Cardiac muscle cell (in vitro differentiated cells and primary cell): ENCODE measurements at regions not wholly inside any gene's neighbourhood (a gene's known extent, or its start where the extent isn't known, plus 50 kb on each side); places are given as distances from the start of the nearest gene placed in this dataset.
"Not testable (repeated sequence)": the region's sequence is repeated elsewhere in the genome, so short reads cannot be mapped to it uniquely, and the experiment has no call there.

Experiments
- DNase-seq, 2 donors: peaks; one replicate each; pipeline versions ENCODE4 v3.0.0 to v3.0.0-alpha.2; 2010 to 2017; ENCODE audit warnings: low read depth in 1 of 2, low spot score in 1 of 2
- H3K27ac ChIP-seq: fragments of 200-600 bp; sonication (generic); 2 replicates; pipeline ENCODE4 v1.5.1; 2016
- H3K27me3 ChIP-seq: fragments of 200-600 bp; sonication (generic); 2 replicates; pipeline ENCODE4 v1.6.0; 2016; ENCODE audit warnings: control low read depth
- H3K36me3 ChIP-seq: fragments of 200-600 bp; sonication (generic); 2 replicates; pipeline ENCODE4 v1.5.1; 2016; ENCODE audit warnings: control low read depth
- H3K4me1 ChIP-seq: fragments of 200-600 bp; sonication (generic); 2 replicates; pipeline ENCODE4 v1.8.1; 2017; ENCODE audit warnings: low read depth, mild to moderate bottlenecking, mixed run types
- H3K4me3 ChIP-seq: fragments of 200-600 bp; sonication (generic); 2 replicates; pipeline ENCODE4 v1.5.1; 2016; ENCODE audit warnings: mild to moderate bottlenecking
- H3K9me3 ChIP-seq: fragments of 200-600 bp; sonication (generic); 2 replicates; pipeline ENCODE4 v1.5.1; 2017; ENCODE audit warnings: low read depth, mild to moderate bottlenecking, control low read depth
- CTCF ChIP-seq: IDR thresholded peaks from 2 replicates; pipeline ENCODE4 v1.5.1; 2012; ENCODE audit warnings: low read depth, mild to moderate bottlenecking, low read length

GRCh38 chr1:221972276-221973235, 230.7 kb upstream of the DUSP10 start:
- Histone ChIP-seq H3K4me1 (no peaks in the 10 kb centered on the region), H3K27ac (no peak overlapping the region), H3K27me3 (no peaks in the 10 kb centered on the region), H3K36me3 (no peaks in the 10 kb centered on the region), H3K4me3 (no peak overlapping the region), H3K9me3 (no peaks in the 10 kb centered on the region)
- TF ChIP-seq CTCF: no peak
- DNase-seq: no peak

- H3K27ac ChIP-seq, DNase-seq, H3K27me3 ChIP-seq, H3K9me3 ChIP-seq, H3K4me1 ChIP-seq, H3K4me3 ChIP-seq, H3K36me3 ChIP-seq: not testable (repeated sequence)
Observed at GRCh38 chr1:221971035-221971434, 229.1 kb upstream of the DUSP10 start.

GRCh38 chr1:221969298-221969858, 227.5 kb upstream of the DUSP10 start:
- not testable (repeated sequence) for DNase-seq, H3K36me3 ChIP-seq, H3K27ac ChIP-seq, H3K9me3 ChIP-seq, H3K27me3 ChIP-seq, H3K4me1 ChIP-seq, H3K4me3 ChIP-seq

GRCh38 chr1:221967538-221967937, 225.6 kb upstream of the DUSP10 start:
- H3K9me3 ChIP-seq, DNase-seq, H3K27me3 ChIP-seq, H3K36me3 ChIP-seq, H3K4me3 ChIP-seq, H3K27ac ChIP-seq, H3K4me1 ChIP-seq: not testable (repeated sequence)

GRCh38 chr1:221966888-221967287, 225.0 kb upstream of the DUSP10 start:
- H3K4me3 ChIP-seq: not testable (repeated sequence)

GRCh38 chr1:221965891-221966290, 224.0 kb upstream of the DUSP10 start:
- not testable (repeated sequence) for H3K36me3 ChIP-seq, H3K9me3 ChIP-seq, H3K27me3 ChIP-seq, H3K27ac ChIP-seq, DNase-seq, H3K4me3 ChIP-seq, H3K4me1 ChIP-seq

More at GRCh38 chr1:221966888-221967287, 225.0 kb upstream of the DUSP10 start:
- not testable (repeated sequence) for H3K9me3 ChIP-seq, H3K4me1 ChIP-seq, DNase-seq, H3K27ac ChIP-seq, H3K36me3 ChIP-seq, H3K27me3 ChIP-seq

GRCh38 chr1:221965252-221965651, 223.4 kb upstream of the DUSP10 start:
- DNase-seq: no peak
- Histone ChIP-seq H3K4me1 (no peaks in the 10 kb centered on the region), H3K27me3 (no peaks in the 10 kb centered on the region), H3K36me3 (no peaks in the 10 kb centered on the region), H3K27ac (no peak overlapping the region), H3K4me3 (no peak overlapping the region), H3K9me3 (no peaks in the 10 kb centered on the region)
- TF ChIP-seq CTCF: no peak

GRCh38 chr1:221963742-221964141, 221.9 kb upstream of the DUSP10 start:
- no peak overlapping the region for H3K4me3 ChIP-seq

More at GRCh38 chr1:221963742-221964141, 221.9 kb upstream of the DUSP10 start:
- Histone ChIP-seq H3K9me3 (no peaks in the 10 kb centered on the region), H3K27me3 (no peaks in the 10 kb centered on the region), H3K36me3 (no peaks in the 10 kb centered on the region), H3K4me1 (no peaks in the 10 kb centered on the region), H3K27ac (no peak overlapping the region)
- DNase-seq: no peak
- no peak for TF ChIP-seq CTCF
